Peyer's patch (tissue), 4 donors: ENCODE measurements at regions not wholly inside any gene's neighbourhood (a gene's known extent, or its start where the extent isn't known, plus 50 kb on each side); places are given as distances from the start of the nearest gene placed in this dataset.

ENCODE experiments used
- CTCF ChIP-seq, 6 experiments: fragments of 450-650 bp in 4 of 6; fragments of 200-600 bp in 2 of 6; sonication (generic) in 1 of 6; IDR thresholded peaks; one replicate each; pipeline ENCODE4 v1.5.1; 2017 to 2019; ENCODE audit warnings: antibody characterized with exemption in 6 of 6, mild to moderate bottlenecking in 3 of 6, moderate library complexity in 1 of 6
- POLR2A ChIP-seq, 2 donors: fragments of 450-650 bp; IDR thresholded peaks; one replicate each; pipeline ENCODE4 v1.5.1; 2017; ENCODE audit warnings: antibody characterized with exemption in 2 of 2, mild to moderate bottlenecking in 2 of 2, moderate library complexity in 2 of 2

GRCh38 chr13:90839061-90839460 is 508.4 kb upstream of the MIR17HG start:
- no peak for TF ChIP-seq CTCF (IDR thresholded peaks at IDR 0.05)
- TF ChIP-seq POLR2A (IDR thresholded peaks at IDR 0.05), result no peak
